ENCODE measurements at regions not wholly inside any gene's neighbourhood (a gene's known extent, or its start where the extent isn't known, plus 50 kb on each side); places are given as distances from the start of the nearest gene placed in this dataset.

DNA sequence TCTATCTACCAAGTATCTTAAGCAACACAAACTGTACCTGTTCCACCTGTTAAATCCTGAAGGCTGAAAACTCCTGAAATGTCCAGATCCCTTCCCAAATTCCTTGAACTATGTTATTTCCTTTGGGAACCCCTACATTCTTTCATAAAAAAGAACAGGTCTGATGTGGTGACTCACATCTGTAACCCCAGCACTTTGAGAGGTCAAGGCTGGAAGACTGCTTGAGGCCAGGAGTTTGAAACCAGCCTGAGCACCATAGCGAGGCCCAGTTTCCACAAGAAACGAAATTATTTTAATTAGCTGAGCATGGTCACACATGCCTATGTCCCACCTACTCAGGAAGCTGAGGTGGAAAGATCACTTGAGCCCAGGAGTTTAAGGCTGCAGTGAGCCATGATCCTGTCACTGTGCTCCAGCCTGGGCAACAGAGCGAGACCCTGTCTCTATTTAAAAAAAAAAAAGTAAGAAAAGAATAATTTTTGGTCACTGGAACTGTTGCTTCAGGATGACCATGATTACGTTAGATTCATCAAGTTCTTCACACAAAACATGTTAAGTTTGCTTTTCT, 84.3 kb downstream of the PHLDA1 start:
- Histone ChIP-seq H3K27ac (no peak overlapping the region), H3K27me3 (replicated peaks in 1 of 7) (no peaks in the 10 kb centered on the region), H3K4me3 (no peak overlapping the region), H3K9me3 (no peaks in the 10 kb centered on the region), H3K36me3 (no peaks in the 10 kb centered on the region), H3K4me1 (peaks cover 0 to 17% (median 12%) of the 10 kb centered on the region in 6 donors)
- TF ChIP-seq, protein P1, sequence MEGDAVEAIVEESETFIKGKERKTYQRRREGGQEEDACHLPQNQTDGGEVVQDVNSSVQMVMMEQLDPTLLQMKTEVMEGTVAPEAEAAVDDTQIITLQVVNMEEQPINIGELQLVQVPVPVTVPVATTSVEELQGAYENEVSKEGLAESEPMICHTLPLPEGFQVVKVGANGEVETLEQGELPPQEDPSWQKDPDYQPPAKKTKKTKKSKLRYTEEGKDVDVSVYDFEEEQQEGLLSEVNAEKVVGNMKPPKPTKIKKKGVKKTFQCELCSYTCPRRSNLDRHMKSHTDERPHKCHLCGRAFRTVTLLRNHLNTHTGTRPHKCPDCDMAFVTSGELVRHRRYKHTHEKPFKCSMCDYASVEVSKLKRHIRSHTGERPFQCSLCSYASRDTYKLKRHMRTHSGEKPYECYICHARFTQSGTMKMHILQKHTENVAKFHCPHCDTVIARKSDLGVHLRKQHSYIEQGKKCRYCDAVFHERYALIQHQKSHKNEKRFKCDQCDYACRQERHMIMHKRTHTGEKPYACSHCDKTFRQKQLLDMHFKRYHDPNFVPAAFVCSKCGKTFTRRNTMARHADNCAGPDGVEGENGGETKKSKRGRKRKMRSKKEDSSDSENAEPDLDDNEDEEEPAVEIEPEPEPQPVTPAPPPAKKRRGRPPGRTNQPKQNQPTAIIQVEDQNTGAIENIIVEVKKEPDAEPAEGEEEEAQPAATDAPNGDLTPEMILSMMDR (IDR thresholded peaks at IDR 0.05 in 8 of 11, conservative IDR thresholded peaks at IDR 0.05 in 3 of 11), result no peak
- TF ChIP-seq POLR2AphosphoS5 (IDR thresholded peaks at IDR 0.05) (no peak), POLR2A (IDR thresholded peaks at IDR 0.05) (no peak)
- WGBS, 5 donors, result 80 to 92% (median 87%) methylated on average over 4 of the region's 4 CpGs
- intact Hi-C loops (cut with DNase I; ENCODE audit: low total_unique reads), result no loop called here
- no peak for DNase-seq

DNA sequence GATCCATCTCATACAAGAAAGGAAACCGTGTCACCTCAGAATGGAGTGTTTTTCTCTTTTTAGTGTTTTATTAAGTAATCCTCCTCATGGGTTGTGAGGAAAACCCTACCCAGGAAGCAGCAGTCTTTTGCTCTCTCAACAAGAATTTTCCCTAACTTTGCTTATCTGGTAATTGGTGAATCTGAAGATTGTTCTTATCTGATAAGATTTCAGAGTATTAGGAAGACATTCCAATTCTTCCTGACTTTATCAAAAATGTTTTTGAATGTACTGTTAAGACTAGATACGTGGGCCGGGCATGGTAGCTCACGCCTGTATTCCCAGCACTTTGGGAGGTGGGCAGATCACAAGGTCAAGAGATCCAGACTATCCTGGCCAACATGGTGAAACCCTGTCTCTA, 86.0 kb downstream of the PHLDA1 start:
- no peak for DNase-seq
- TF ChIP-seq POLR2A (IDR thresholded peaks at IDR 0.05), result no peak
- TF ChIP-seq, protein P1 (IDR thresholded peaks at IDR 0.05 in 8 of 11, conservative IDR thresholded peaks at IDR 0.05 in 3 of 11), result no peak
- TF ChIP-seq POLR2AphosphoS5 (IDR thresholded peaks at IDR 0.05), result no peak
- Histone ChIP-seq H3K4me1 (peaks cover 0 to 17% (median 12%) of the 10 kb centered on the region in 6 donors), H3K36me3 (no peaks in the 10 kb centered on the region), H3K4me3 (no peak overlapping the region), H3K27ac (no peak overlapping the region), H3K9me3 (no peaks in the 10 kb centered on the region), H3K27me3 (replicated peaks in 1 of 7) (no peaks in the 10 kb centered on the region)
- WGBS, 5 donors, result 93 to 96% (median 94%) methylated on average over 4 of the region's 4 CpGs
- intact Hi-C loops (cut with DNase I; ENCODE audit: low total_unique reads), result no loop called here

DNA sequence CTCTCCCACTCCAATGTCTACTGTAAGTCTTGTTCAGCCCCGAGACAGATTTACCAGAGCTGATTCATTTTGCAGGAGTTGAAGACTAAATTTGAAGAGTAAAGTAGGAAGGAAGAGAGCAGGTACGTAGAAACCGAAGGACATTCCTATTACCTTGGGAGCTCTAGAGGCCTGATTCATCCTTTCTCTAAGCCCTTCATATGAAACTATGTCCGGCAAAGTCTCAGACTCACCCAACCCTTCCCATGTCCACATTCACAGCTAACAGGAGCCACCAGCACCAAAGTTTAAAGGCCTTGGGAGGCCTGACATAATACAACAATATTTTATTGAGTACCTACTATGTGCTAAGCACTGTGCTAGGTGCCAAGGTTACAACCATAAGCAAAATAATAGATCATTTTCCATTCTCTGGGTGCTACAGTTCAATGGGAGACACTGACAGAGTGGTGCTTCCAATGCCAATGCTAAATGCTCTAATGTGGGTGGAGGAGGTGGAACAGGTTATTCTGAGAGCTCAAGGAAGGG, 86.6 kb downstream of the PHLDA1 start:
- H3K27me3 ChIP-seq (replicated peaks in 1 of 7), result no peaks in the 10 kb centered on the region
- WGBS, 5 donors, result 76 to 92% (median 84%) methylated on average over 4 of the region's 4 CpGs
- peak overlapping the region in 6 of 8 donors; percentile 41 to 78 (median 65) for H3K27ac ChIP-seq
- intact Hi-C loops (cut with DNase I; ENCODE audit: low total_unique reads), result no loop called here
- TF ChIP-seq, protein P1 (IDR thresholded peaks at IDR 0.05 in 8 of 11, conservative IDR thresholded peaks at IDR 0.05 in 3 of 11), result no peak
- no peaks in the 10 kb centered on the region for H3K36me3 ChIP-seq
- no peak for DNase-seq
- no peak overlapping the region for H3K4me3 ChIP-seq
- peaks cover 0 to 17% (median 12%) of the 10 kb centered on the region in 6 donors for H3K4me1 ChIP-seq
- no peaks in the 10 kb centered on the region for H3K9me3 ChIP-seq

DNA sequence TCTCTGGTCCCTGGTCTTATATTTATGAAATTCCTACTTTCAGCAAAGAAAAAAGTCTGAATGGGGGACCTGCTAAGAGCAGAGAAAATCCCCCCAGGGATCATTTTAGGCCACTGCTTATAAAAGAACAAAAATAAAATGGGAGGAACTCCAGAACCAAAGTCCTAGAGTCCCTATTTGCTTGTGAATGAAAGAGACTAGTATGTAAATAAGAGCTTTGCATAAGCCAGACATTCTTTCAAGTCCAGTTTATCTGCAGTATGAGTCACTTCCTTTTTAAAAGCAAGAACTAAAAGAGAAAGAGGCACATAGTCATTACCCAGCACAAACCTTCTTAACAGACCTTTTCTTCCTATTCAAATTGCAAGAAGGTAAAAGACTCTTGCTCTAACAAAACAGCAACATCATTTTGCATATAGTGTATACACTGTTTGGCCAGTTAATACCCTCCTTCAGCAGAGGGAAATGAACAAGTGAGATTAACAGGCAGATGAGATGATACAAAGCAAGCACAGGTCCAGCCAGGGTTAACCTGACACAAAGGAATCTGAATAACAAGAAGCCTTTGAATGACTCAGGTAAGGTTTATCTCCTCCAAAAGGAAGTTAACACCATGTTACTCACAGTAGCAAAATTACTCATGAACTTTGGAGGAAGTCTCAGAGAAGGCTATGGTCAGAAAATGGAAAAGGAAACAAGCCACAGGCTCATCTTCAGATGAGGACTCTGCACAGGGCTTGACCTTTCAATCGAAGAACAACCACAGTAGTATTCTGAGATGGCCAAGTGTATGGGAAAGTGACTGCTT, 87.3 kb downstream of the PHLDA1 start:
- DNase-seq, result no peak
- Histone ChIP-seq H3K4me1 (peaks cover 0 to 18% (median 12%) of the 10 kb centered on the region in 6 donors), H3K36me3 (no peaks in the 10 kb centered on the region), H3K4me3 (no peak overlapping the region), H3K27me3 (replicated peaks in 1 of 7) (no peaks in the 10 kb centered on the region), H3K9me3 (no peaks in the 10 kb centered on the region), H3K27ac (peak overlapping the region in 7 of 8 donors; percentile 41 to 78 (median 65))
- no peak for TF ChIP-seq POLR2A (IDR thresholded peaks at IDR 0.05)
- TF ChIP-seq, protein P1 (IDR thresholded peaks at IDR 0.05 in 8 of 11, conservative IDR thresholded peaks at IDR 0.05 in 3 of 11), result no peak
- no peak for TF ChIP-seq POLR2AphosphoS5 (IDR thresholded peaks at IDR 0.05)
- 32 to 55% (median 38%) methylated on average over 1 of the region's 1 CpG for whole genome bisulfite sequencing, 5 donors
- intact Hi-C loops (cut with DNase I; ENCODE audit: low total_unique reads), result no loop called here

Measured in spleen (tissue), 11 donors.